ENCODE measurements at regions not wholly inside any gene's neighbourhood (a gene's known extent, or its start where the extent isn't known, plus 50 kb on each side); places are given as distances from the start of the nearest gene placed in this dataset.
"Not testable (repeated sequence)": the region's sequence is repeated elsewhere in the genome, so short reads cannot be mapped to it uniquely, and the experiment has no call there.

DNA sequence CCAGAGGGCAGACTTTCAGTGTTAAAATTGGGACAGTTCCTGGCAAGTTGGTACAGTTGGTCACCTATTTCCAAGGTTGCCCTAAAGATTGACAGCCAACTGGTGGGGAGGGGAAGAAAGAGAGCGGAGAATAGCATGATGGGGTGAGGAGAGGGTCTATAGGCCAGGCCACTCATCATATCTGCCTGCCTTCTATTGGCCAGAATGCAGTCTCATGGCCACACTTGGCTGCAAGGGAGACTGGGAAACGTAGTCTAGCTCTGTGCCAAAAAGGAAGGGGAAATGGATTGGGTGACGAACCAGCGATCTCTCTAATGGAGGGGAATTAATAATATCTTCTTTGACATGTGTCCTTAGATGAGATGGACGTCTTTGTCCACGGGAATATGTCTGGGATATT, 197.4 kb upstream of the ATP6AP2 start:
- FAIRE-seq (no peak), DNase-seq (ENCODE audit: low spot score in 2 of 2) (no peak)

DNA sequence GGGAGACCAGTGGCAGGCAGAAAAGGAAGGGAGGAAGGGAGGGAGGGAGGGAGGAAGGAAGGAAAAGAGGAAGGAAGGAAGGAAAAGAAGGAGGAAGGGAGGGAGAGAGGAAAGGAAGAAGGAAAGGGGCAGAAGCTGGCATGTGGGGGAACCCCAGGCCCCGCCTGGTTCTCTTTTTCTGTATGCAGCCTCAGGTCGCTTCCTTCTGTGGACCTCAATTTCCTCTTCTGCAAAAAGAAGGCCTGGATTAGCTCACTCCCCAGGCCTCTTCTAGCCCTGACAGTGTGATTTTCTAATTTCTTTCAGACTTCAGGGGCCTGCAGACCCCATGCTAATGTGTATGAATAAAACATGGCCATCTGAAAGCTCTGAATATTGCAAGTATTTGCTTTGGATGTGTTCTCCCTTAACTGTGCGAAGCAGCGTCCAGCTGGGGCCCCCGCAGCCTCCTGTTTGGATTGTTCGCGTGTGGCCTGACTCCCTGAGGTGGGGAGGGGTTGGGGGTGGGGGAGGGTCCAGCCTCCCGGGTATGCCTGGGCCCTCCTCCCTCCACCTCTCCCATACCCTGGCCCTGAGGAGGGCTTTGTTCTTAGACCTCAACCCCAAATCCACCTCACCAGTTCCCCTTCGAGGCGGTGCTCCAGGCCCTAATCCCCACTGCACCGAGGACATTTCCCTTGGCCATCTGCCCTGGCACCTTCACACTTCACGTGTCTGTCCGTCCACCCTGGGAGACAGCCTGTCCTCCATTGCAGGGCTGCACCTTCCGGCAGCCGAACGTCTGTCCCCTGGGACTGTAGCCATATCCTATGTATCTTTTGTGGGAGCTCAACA, 199.9 kb upstream of the ATP6AP2 start:
- no peak for DNase-seq (ENCODE audit: low spot score in 2 of 2)
- FAIRE-seq: no peak

DNA sequence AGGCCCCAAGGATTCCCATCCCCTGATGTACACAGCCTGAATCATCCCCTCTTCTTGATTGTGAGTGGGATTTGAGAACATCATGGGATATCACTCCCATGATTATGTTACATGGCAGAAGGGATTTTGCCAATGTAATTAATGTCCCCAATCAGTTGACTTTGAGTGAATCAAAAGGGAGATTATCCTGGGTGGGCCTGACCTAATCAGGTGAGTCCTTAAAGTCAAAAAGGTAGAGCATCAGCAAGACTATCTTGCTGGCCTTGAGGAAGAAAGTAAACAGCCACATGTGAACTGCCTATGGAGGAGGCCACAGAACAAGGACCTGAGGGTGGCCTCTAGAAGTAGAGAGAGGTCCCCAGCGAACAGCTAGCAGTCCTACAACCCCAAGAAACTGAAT, 203.1 kb upstream of the ATP6AP2 start:
- DNase-seq (ENCODE audit: low spot score in 2 of 2): no peak
- FAIRE-seq: no peak

DNA sequence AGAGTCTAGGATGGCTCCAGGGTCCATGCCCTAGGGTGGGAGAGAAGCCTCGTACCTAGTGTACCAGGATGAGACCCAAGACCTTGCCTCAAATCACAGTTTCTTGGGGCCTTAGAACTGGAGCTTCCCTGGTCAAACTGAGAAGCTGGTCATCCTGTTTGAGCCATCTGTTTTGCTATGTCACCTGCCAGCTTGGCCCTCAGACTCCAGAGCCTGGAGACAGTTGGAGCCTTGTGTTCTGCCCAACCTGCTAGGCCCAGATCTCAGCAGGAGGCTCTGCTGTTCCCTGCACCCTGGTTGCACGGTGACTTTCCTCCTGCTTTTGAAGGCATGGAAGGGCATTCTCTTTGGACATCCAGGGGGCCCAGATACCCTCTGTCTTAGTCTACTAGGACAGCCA, 206.3 kb upstream of the ATP6AP2 start:
- no peak for DNase-seq (ENCODE audit: low spot score in 2 of 2)
- FAIRE-seq: no peak

DNA sequence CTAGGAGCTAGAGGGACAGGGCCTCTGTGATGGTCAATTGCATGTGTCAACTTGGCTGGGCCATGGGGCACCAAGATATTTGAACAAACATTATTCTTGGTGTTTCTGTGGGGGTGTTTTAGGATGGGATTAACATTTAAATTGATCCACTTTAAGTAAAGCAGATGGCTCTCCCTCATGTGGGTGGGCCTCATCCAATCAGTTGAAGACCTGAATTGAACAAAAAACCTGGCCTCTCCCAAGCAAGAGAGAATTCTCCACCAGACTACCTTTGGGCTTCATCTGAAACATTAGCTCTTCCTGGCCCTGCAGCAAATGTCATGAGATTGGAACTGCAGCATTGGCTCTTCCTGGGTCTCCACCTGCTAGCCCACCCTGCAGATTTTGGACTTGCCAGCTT, 207.1 kb upstream of the ATP6AP2 start:
- FAIRE-seq: no peak
- no peak for DNase-seq (ENCODE audit: low spot score in 2 of 2)

DNA sequence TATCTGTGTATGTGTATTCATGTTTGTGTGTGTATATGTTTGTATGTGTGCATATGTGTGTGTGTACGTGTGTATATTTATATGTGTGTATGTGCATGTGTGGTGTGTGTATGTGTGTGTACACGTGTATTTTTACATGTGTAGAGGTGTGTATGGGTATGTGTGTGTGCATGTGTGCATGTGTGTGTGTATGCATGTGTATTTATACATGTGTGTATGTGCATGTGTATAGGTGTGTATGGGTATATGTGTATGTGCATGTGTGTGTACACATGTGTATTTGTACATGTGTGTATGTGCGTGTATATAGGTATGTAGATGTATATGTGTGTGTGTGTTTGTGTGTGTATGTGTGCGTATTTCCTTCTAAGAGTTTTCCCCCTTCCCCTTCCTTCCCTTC, 207.7 kb upstream of the ATP6AP2 start:
- FAIRE-seq (no peak), DNase-seq (ENCODE audit: low spot score in 2 of 2) (no peak)

DNA sequence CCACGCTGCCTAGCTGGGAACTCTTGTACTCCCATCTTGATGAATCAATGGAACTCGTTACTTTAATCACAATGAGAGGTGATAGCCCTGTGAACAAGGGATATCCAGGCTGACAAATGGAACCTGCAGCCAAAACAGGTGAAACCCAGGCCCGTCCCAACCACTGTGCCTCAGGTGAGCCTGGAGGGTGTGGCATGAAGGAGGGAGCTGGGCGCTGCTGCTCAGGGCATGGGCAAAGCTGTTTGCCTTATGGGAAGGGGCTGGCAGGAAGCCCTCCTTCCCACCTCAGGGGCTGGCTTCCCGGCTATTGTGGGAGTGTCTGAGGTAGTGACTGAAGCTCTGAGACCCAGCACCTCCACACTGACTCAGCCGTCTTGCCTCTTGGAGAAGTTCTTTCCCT, 209.4 kb upstream of the ATP6AP2 start:
- DNase-seq (ENCODE audit: low spot score in 2 of 2): no peak
- no peak for FAIRE-seq

DNA sequence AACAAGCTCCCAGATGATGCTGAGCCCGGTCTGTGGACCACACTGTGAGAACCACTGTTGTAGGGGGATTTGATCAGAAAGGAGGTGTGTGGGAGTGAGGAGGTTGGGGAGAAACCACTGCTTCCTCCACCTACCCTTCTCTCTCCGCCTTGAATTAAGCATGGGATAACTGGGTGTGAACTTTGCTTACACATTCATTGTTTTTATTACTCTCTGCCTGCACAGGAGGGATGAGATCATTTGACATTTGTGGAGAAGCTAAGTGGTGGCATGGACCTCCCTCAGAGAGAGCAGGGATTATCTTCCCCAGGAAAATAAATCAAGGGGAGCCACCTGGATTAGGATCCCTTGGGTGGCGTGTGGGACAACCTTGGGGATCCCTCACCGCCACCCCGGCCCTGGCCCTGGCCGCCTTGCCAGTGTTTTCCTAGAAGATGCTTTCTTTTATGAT, 212.1 kb upstream of the ATP6AP2 start:
- DNase-seq (ENCODE audit: low spot score in 2 of 2): no peak
- FAIRE-seq: no peak

DNA sequence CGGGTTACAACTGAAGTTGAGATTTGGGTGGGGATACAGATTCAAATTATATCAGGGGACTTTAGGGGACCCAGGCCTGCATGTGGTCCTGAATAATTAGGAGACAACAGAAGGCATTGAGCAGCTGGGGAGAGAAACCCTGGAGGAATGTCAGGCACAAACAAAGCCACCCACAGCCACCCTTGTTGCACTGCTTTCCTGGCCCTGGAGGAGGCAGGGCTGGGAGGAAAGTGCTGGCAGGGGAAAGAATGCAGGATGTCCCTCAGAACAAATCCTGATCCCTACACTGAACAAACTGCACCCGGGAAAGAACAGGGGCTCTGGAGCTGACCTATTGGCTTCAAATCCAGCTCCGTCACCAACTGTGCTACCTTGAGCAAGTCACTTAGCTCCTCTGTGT, 214.1 kb upstream of the ATP6AP2 start:
- DNase-seq (ENCODE audit: low spot score in 2 of 2) (no peak), FAIRE-seq (no peak)

DNA sequence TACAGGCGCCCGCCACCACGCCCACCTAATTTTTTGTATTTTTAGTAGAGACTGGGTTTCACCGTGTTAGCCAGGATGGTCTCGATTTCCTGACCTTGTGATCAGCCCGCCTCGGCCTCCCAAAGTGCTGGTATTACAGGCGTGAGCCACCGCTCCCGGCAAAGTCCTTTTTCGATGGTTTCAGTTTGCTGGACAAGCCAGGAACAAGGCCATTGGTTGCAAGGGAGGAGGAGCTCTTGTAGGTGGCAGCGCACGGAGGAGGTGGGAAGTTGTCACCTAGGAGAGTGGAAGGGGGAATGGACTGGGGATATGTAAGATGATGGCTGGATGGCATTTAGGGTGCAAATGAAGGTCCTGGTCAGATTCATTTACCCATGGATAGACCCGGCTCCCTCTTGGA, 218.5 kb upstream of the ATP6AP2 start:
- not testable (repeated sequence) for DNase-seq (ENCODE audit: low spot score in 2 of 2); FAIRE-seq

DNA sequence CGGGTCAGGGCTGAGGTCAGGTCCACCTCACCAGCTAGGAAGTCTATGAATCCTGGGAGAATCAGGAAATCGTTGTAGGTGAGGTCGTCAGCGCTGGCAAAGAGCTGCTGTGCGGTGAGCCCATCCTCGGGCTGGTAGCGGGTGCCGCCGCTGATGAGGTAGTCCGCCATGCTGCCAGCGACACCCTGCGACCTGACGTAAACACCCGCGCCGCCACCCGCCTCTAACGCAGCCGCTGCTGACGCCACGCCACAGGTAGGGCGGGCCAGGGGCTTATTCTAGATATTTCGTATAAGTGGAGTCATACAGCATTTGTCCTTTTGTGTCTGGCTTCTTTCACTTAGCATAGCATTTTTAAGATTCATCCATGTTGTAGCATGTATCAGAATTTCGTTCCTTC, 220.2 kb upstream of the ATP6AP2 start:
- FAIRE-seq (no peak), DNase-seq (ENCODE audit: low spot score in 2 of 2) (no peak)

DNA sequence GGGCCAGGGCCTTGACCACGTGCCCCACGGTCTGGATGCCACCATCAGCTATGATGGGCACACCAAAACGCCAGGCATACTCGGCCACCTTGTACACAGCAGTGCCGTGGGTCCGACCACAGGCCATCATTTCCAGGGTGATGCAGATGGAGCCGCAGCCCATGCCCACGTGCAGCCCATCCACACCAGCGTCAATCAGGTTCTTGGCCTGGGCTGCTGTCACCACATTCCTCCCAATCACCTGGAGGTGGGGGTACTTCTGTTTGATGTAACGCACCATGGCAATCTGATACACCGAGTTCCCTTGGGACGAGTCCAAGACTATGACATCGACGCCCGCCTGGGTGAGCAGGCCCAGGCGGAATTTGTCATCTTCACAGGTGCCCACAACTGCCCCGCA, 221.2 kb upstream of the ATP6AP2 start:
- FAIRE-seq (no peak), DNase-seq (ENCODE audit: low spot score in 2 of 2) (no peak)

DNA sequence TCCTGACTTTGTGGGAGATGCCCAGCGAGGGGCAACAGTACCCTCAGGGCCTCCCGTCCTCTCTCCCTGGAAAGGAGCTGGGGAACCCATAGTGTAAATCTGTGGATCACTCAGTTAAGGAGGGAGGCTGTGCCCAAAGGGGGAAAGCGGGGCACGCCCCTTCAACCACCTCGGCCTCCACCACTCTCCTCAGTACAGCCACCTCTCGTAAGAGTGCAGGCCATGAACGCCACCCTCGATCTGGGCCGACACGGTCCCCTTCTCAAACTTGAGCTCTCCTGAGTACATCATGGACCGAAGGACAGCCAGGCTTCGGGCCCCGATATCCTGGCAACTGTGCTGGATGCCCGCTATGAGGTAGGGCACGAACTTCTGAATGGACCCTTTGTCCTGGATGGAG, 221.8 kb upstream of the ATP6AP2 start:
- DNase-seq (ENCODE audit: low spot score in 2 of 2) (no peak), FAIRE-seq (no peak)

DNA sequence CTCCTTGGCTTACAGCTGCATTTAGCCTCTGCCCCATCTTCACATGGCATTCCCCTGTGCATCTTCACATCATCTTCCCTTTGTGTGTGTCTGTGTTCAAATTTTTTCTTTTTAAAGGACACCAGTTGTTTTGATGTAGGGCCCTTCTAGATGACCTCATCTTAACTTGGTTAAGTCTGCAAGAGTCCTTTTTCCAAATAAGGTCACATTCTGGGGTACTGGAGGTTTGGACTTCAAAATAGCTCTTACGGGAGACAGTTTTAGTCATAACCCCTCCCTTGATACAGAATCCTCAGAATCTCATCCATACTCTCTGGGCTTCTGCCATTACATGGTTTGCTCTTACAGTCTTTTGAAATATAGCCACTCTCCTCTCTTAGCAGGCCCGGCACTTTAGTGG, 231.5 kb upstream of the ATP6AP2 start:
- DNase-seq (ENCODE audit: low spot score in 2 of 2) (no peak), FAIRE-seq (no peak)

DNA sequence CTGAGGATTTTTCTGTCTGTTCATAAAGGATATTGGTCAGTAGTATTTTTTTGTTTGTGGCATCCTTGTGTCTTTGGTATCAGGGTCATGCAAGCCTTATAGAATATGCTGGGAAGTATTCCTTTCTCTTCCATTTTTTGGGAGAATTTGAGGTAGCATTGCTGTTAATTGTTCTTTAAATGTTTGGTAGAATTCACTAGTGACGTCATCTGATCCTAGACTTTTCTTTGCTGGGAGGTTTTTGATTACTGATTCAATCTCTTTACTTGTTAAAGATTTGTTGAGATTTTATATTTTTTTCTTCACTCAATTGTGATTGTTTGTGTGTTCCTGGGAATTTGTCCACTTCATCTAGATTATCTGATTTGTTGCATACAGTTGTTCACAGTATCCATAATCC, 234.4 kb upstream of the ATP6AP2 start:
- no peak for FAIRE-seq
- no peak for DNase-seq (ENCODE audit: low spot score in 2 of 2)

DNA sequence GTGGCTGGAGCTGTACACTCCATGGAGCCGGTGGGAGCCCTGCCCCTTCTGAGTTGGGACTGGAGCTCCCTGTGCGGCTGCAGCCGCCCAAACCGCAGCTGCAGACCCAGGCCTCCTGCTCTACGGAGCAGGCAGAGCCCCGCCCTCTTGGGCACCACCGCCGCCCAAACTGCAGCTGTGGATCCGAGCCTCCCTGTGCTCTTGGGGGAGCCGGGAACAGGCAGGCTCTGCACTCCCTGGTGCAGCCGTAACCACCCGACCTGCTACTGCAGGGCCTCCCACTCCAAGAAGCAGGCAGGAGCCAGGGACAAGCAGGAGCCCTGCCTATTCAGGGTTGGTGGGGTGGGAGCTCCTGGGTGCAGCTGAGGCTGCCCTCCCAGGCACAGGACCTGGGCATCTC, 237.5 kb upstream of the ATP6AP2 start:
- FAIRE-seq (no peak), DNase-seq (ENCODE audit: low spot score in 2 of 2) (no peak)

DNA sequence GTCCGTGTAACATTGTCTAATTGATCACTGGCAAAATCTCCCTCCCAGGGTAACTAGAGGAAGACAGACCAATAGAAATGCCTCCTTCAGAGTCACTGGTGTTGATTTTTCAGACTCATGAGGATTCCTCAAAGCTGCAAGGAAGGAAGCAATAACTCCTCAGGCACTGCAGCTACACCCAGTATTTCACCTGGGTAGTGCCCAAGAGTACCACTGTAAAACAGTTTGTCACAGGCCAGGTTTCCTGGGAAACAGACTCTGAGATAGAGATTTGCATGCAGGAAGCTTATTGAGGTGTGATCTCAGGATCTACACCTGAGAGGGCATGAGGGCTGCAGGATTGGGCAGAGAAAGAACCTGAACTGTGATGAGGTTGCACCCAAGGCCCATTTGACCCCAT, 240.7 kb upstream of the ATP6AP2 start:
- DNase-seq (ENCODE audit: low spot score in 2 of 2) (no peak), FAIRE-seq (no peak)

DNA sequence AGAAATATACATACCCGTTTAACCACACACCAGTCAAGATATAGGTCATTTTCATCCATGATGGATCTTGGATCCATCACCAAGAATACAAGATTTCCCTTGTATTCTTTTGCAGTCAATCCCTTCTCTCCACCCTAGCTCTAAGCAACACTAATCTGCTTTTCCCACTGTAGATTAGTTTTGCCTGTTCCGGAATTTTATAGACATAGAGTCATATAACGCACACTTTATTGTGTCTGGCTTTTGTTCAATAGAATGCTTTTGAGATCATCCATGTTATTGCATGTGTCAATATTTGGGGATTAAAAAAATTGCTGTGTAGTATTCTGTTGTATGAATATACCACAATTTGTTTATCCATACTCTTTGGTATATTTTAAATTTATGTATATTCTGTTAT, 235.6 kb upstream of the BCOR start:
- FAIRE-seq (no peak), DNase-seq (ENCODE audit: low spot score in 2 of 2) (no peak)

DNA sequence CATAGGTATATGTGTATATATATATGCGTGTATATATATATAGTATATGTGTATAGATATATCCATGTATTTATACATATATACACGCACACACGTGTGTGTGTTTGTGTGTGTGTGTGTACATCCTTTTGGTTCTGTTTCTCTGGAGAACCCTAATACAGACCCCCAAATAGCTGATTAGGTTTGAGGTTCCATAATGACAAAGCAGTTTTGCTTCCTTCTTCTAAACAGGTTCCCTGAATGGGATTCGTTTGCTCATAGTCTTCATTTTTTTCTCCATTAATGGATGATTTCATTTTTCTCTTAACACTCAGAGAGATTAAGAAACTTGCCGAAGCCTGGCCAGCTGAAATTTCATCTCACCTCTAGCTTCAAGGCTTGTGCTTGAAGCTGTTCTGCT, 234.0 kb upstream of the BCOR start:
- FAIRE-seq: no peak

DNA sequence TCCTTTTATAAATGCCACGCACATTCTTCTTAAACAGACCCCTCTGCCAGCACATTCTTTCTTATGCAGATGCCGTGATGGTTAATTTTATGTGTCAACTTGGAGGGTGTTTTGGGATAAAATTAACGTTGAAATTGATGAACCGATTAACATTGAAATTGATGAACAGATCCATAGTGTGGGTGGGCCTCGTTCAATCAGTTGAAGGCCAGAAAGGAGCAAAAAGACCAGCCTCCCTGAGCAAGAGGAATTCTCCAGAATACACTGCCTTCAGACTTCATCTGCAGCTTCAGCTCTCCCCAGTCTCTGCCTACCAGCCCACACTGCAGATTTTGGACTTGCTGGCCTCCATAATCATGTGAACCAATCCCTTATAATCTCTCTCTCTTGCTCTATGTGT, 233.6 kb upstream of the BCOR start:
- FAIRE-seq: no peak
- no peak for DNase-seq (ENCODE audit: low spot score in 2 of 2)

More for the DNA sequence above, 234.0 kb upstream of the BCOR start:
- no peak for DNase-seq (ENCODE audit: low spot score in 2 of 2)

DNA sequence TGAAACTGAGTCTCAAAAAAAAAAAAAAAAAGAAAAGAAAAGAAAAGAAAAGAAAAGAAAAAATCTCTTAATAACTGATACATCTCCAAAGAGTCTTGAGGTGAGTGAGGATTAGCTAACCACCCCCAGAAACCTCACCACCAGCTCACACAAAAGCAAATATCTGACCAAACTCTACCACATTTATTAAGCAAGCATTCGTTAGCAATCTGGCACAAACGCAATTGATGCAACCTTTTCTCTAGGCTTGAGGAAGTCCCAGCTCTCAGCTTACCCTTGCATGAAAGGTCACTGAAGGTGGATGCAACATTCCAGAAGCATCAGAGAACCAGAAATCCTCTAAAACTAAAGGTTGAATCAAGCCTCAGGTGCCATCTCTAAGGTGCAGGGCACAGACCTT, 231.9 kb upstream of the BCOR start:
- DNase-seq (ENCODE audit: low spot score in 2 of 2): no peak
- FAIRE-seq: no peak

DNA sequence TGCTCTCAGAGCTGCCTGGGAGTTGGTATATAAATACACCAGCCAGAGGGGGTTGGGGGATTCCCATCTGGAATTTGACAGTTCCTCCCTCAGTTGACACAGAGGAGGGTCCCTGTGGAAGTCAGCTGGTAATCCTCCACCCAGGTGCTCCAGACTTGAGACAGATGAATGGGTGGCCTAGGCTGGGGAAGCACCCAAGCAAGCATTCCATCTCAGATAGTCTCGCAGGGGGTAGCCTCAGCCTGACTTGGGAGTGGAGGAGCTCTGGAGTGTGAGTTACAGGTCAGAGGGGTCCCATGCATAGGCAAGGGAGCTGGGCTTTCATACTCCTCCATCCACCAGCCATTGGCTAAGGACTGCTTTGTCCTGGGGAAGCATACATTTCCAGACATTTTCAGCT, 229.3 kb upstream of the BCOR start:
- FAIRE-seq: no peak

More for the DNA sequence above, 229.3 kb upstream of the BCOR start:
- no peak for DNase-seq (ENCODE audit: low spot score in 2 of 2)
